GM23338 (cell line): ENCODE measurements at regions not wholly inside any gene's neighbourhood (a gene's known extent, or its start where the extent isn't known, plus 50 kb on each side); places are given as distances from the start of the nearest gene placed in this dataset.

Experiments
- ETS1 ChIP-seq: IDR thresholded peaks from 2 replicates; pipeline ENCODE4 v1.6.1; 2016; ENCODE audit warnings: antibody characterized with exemption
- EZH2 ChIP-seq: fragments of 200-600 bp; sonication (generic); IDR thresholded peaks from one replicate; pipeline ENCODE4 v1.8.0; 2017; ENCODE audit warnings: antibody characterized with exemption, mild to moderate bottlenecking, low read depth; ENCODE audit not compliant: unreplicated experiment
- EZH2phosphoT487 ChIP-seq: fragments of 200-600 bp; sonication (generic); IDR thresholded peaks from one replicate; pipeline ENCODE4 v1.8.1; 2018; ENCODE audit warnings: antibody characterized with exemption; ENCODE audit not compliant: unreplicated experiment
- POLR2AphosphoS5 ChIP-seq: IDR thresholded peaks from 2 replicates; pipeline ENCODE4 v1.6.1; 2016; ENCODE audit warnings: antibody characterized with exemption, low read depth
- REST ChIP-seq: IDR thresholded peaks from one replicate; pipeline ENCODE4 v1.6.1; 2018; ENCODE audit warnings: antibody characterized with exemption; ENCODE audit not compliant: unreplicated experiment
- ZNF331 ChIP-seq: fragments of 250-450 bp; sonication (Bioruptor Pico); IDR thresholded peaks from 2 replicates; pipeline ENCODE4 v1.5.0; 2020; ENCODE audit warnings: low read depth, mild to moderate bottlenecking, moderate library complexity
- ZNF462 ChIP-seq: fragments of 250-450 bp; sonication (Bioruptor Pico); IDR thresholded peaks from 2 replicates; pipeline ENCODE4 v1.5.0; 2020; ENCODE audit warnings: mild to moderate bottlenecking, moderate library complexity

- TF ChIP-seq ZNF462 (CRISPR knock-in tag) (no peak), ETS1 (no peak), REST (no peak), EZH2 (no peak), POLR2AphosphoS5 (no peak), EZH2phosphoT487 (no peak), ZNF331 (no peak)
Measured at GRCh38 chr3:27963519-27963918, 241.4 kb upstream of the EOMES start (continued).
